ENCODE measurements at regions not wholly inside any gene's neighbourhood (a gene's known extent, or its start where the extent isn't known, plus 50 kb on each side); places are given as distances from the start of the nearest gene placed in this dataset.

DNA sequence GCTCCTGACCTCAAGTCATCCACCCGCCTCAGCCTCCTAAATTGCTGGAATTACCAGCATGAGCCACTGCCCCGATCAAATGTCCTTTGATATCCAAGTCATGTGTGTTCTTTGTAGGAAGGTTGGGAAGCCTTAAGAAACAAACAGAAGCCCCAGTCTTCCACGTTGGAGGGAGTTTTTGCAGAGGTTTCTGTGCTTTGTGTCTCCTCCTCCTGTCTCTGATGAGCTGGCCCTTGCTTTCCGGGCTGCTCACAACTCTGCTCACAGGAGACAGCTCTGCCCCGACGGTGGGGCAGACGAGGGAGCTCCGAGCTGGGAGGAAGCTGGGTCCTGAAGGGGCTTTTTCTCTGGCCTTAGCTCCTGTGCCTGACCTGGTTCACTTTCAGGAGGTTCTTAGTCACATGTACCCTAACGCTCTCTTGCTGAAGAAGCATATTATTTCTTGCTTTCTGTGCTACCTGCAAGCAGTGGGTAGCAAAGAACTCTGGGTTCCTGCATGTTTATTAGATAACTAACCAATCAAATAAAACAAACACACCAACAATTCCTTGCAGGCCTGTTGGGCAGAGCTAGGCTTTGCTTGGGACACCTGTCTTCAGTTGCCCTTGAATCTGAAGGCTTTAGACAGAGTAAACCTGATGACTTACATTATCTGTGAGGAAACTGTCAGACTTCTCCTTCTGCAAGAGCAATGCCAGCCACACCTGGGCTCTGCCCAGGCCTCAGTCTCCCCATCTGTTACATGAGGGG is 52.6 kb upstream of the SMAD6 start:
- H3K4me1 Mint-ChIP-seq, result peaks cover 27% of the 10 kb centered on the region

DNA sequence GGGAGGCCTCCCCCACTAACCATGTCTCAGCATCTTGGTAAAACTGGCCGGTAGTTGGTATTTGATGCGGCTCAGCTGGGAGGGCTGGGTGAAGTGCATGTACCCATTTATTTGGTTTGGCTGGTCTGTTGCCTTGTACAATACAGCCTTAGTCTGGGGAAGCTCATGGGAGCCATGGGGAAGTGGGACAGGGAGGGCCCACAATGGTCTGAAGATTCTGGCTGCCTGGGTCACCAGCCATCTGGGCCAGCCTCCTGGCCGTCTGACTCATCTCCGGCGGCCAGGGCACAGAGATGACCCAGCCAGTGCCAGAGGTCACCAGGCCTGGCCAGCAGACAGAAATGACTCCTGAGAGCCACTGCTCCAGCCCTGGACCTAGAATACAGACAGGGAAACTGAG is 51.6 kb upstream of the SMAD6 start:
- peaks cover 3% of the 10 kb centered on the region; the same call in 1 of the 2 replicates for H3K27me3 Mint-ChIP-seq (ENCODE audit: low read depth)
- ChIA-PET CTCF (interaction anchor here (6.3 kb wide), 1 partner anchor 31 kb away, joined by 24 read pairs; no protein-coding TSS in a partner anchor), POLR2A (no interaction called here)
- H3K4me3 Mint-ChIP-seq, result no peak overlapping the region
- peaks cover 30% of the 10 kb centered on the region for H3K4me1 Mint-ChIP-seq
- H3K36me3 Mint-ChIP-seq, result no peaks in the 10 kb centered on the region
- H3K27ac Mint-ChIP-seq, result no peak overlapping the region
- DNase-seq (ENCODE audit: low spot score) (no peak), ATAC-seq (no peak)
- H3K9me3 Mint-ChIP-seq, result no peaks in the 10 kb centered on the region
- TF ChIP-seq NR2C2 (CRISPR knock-in tag; IDR thresholded peaks at IDR 0.05) (no peak), FOXP1 (CRISPR knock-in tag; IDR thresholded peaks at IDR 0.05; ENCODE audit: borderline replicate concordance) (no peak), ZNF232 (CRISPR knock-in tag; IDR thresholded peaks at IDR 0.05) (no peak), PRRX2 (CRISPR knock-in tag; IDR thresholded peaks at IDR 0.05) (no peak), GABPB1 (CRISPR knock-in tag; IDR thresholded peaks at IDR 0.05) (no peak), GRHL2 (CRISPR knock-in tag; IDR thresholded peaks at IDR 0.05; ENCODE audit: insufficient replicate concordance, severe bottlenecking) (no peak), TCF7 (CRISPR knock-in tag; IDR thresholded peaks at IDR 0.05; ENCODE audit: low read depth) (no peak), OVOL2 (CRISPR knock-in tag; IDR thresholded peaks at IDR 0.05; ENCODE audit: borderline replicate concordance) (no peak), ESRRA (CRISPR knock-in tag; IDR thresholded peaks at IDR 0.05; ENCODE audit: borderline replicate concordance) (no peak)
- TF ChIP-seq, protein P1, sequence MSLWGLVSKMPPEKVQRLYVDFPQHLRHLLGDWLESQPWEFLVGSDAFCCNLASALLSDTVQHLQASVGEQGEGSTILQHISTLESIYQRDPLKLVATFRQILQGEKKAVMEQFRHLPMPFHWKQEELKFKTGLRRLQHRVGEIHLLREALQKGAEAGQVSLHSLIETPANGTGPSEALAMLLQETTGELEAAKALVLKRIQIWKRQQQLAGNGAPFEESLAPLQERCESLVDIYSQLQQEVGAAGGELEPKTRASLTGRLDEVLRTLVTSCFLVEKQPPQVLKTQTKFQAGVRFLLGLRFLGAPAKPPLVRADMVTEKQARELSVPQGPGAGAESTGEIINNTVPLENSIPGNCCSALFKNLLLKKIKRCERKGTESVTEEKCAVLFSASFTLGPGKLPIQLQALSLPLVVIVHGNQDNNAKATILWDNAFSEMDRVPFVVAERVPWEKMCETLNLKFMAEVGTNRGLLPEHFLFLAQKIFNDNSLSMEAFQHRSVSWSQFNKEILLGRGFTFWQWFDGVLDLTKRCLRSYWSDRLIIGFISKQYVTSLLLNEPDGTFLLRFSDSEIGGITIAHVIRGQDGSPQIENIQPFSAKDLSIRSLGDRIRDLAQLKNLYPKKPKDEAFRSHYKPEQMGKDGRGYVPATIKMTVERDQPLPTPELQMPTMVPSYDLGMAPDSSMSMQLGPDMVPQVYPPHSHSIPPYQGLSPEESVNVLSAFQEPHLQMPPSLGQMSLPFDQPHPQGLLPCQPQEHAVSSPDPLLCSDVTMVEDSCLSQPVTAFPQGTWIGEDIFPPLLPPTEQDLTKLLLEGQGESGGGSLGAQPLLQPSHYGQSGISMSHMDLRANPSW (CRISPR knock-in tag; conservative IDR thresholded peaks at IDR 0.05; ENCODE audit: low read depth), result no peak
- TF ChIP-seq, protein P2, sequence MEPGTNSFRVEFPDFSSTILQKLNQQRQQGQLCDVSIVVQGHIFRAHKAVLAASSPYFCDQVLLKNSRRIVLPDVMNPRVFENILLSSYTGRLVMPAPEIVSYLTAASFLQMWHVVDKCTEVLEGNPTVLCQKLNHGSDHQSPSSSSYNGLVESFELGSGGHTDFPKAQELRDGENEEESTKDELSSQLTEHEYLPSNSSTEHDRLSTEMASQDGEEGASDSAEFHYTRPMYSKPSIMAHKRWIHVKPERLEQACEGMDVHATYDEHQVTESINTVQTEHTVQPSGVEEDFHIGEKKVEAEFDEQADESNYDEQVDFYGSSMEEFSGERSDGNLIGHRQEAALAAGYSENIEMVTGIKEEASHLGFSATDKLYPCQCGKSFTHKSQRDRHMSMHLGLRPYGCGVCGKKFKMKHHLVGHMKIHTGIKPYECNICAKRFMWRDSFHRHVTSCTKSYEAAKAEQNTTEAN (CRISPR knock-in tag; IDR thresholded peaks at IDR 0.05), result no peak
- TF ChIP-seq, protein P3, sequence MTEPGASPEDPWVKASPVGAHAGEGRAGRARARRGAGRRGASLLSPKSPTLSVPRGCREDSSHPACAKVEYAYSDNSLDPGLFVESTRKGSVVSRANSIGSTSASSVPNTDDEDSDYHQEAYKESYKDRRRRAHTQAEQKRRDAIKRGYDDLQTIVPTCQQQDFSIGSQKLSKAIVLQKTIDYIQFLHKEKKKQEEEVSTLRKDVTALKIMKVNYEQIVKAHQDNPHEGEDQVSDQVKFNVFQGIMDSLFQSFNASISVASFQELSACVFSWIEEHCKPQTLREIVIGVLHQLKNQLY (CRISPR knock-in tag; IDR thresholded peaks at IDR 0.05), result no peak
- TF ChIP-seq, protein P4, sequence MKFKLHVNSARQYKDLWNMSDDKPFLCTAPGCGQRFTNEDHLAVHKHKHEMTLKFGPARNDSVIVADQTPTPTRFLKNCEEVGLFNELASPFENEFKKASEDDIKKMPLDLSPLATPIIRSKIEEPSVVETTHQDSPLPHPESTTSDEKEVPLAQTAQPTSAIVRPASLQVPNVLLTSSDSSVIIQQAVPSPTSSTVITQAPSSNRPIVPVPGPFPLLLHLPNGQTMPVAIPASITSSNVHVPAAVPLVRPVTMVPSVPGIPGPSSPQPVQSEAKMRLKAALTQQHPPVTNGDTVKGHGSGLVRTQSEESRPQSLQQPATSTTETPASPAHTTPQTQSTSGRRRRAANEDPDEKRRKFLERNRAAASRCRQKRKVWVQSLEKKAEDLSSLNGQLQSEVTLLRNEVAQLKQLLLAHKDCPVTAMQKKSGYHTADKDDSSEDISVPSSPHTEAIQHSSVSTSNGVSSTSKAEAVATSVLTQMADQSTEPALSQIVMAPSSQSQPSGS (CRISPR knock-in tag; IDR thresholded peaks at IDR 0.05; ENCODE audit: borderline replicate concordance, low read depth), result no peak
- TF ChIP-seq, protein P5, sequence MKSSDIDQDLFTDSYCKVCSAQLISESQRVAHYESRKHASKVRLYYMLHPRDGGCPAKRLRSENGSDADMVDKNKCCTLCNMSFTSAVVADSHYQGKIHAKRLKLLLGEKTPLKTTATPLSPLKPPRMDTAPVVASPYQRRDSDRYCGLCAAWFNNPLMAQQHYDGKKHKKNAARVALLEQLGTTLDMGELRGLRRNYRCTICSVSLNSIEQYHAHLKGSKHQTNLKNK (CRISPR knock-in tag; IDR thresholded peaks at IDR 0.05), result no peak

More for the DNA sequence above, 52.6 kb upstream of the SMAD6 start:
- TF ChIP-seq, protein P4 (CRISPR knock-in tag; IDR thresholded peaks at IDR 0.05; ENCODE audit: borderline replicate concordance, low read depth), result no peak
- TF ChIP-seq, protein P6, sequence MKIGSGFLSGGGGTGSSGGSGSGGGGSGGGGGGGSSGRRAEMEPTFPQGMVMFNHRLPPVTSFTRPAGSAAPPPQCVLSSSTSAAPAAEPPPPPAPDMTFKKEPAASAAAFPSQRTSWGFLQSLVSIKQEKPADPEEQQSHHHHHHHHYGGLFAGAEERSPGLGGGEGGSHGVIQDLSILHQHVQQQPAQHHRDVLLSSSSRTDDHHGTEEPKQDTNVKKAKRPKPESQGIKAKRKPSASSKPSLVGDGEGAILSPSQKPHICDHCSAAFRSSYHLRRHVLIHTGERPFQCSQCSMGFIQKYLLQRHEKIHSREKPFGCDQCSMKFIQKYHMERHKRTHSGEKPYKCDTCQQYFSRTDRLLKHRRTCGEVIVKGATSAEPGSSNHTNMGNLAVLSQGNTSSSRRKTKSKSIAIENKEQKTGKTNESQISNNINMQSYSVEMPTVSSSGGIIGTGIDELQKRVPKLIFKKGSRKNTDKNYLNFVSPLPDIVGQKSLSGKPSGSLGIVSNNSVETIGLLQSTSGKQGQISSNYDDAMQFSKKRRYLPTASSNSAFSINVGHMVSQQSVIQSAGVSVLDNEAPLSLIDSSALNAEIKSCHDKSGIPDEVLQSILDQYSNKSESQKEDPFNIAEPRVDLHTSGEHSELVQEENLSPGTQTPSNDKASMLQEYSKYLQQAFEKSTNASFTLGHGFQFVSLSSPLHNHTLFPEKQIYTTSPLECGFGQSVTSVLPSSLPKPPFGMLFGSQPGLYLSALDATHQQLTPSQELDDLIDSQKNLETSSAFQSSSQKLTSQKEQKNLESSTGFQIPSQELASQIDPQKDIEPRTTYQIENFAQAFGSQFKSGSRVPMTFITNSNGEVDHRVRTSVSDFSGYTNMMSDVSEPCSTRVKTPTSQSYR (CRISPR knock-in tag; IDR thresholded peaks at IDR 0.05), result no peak
- TF ChIP-seq FOXJ3 (CRISPR knock-in tag; IDR thresholded peaks at IDR 0.05; ENCODE audit: borderline replicate concordance) (no peak), CBFB (CRISPR knock-in tag; IDR thresholded peaks at IDR 0.05; ENCODE audit: low read depth) (no peak)
- TF ChIP-seq, protein P5 (CRISPR knock-in tag; IDR thresholded peaks at IDR 0.05), result no peak
- Mint-ChIP-seq H3K36me3 (no peaks in the 10 kb centered on the region), H3K27me3 (ENCODE audit: low read depth) (peaks cover 3% of the 10 kb centered on the region; the same call in 1 of the 2 replicates), H3K4me3 (no peak overlapping the region), H3K27ac (0 out of 2 replicates have a peak overlapping the region, but pooled peaks have one; percentile 60), H3K9me3 (no peaks in the 10 kb centered on the region)
- ATAC-seq (peak; percentile 55), DNase-seq (ENCODE audit: low spot score) (no peak)
- ChIA-PET CTCF (interaction anchor here (1.0 to 6.3 kb wide), 4 partner anchors 17 to 50 kb away, joined by 3 to 24 read pairs (median 9); no protein-coding TSS in a partner anchor), POLR2A (interaction anchor here (0.5 kb wide), 1 partner anchor 105 kb away, joined by 5 read pairs; no protein-coding TSS in a partner anchor)

All from WTC11 (cell line).